ENCODE measurements at regions not wholly inside any gene's neighbourhood (a gene's known extent, or its start where the extent isn't known, plus 50 kb on each side); places are given as distances from the start of the nearest gene placed in this dataset.

GRCh38 chr4:27711041-27711440, 850.4 kb downstream of the STIM2 start:
- no peak for TF ChIP-seq POLR2AphosphoS5 (IDR thresholded peaks at IDR 0.05)
- no peak for TF ChIP-seq CTCF (IDR thresholded peaks at IDR 0.05)
